ENCODE measurements at regions not wholly inside any gene's neighbourhood (a gene's known extent, or its start where the extent isn't known, plus 50 kb on each side); places are given as distances from the start of the nearest gene placed in this dataset.

DNA sequence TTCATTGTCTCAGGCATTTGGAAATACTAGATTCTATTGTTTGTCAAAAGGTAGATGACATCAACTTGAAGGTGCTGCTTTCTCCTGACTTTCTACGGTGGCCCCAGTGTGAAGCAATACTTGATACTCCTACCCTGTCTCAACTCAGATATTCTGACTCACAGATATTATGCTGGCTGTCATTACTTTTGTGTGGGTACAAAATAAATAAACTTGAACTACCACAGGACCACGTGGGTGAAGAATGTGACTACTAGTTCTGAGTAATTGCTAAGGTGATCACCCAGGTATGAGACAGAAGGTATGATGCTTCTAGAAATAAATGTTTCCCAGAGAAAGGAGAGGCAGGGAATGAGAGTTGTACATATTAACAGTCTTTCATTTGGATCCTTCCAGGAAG is 275.3 kb upstream of the SPOCK3 start:
- BruUV-seq (replicated peaks): no TSS peak
- H4K20me1 ChIP-seq (ENCODE audit: control insufficient read depth, insufficient read depth): no peaks in the 10 kb centered on the region
- no peak overlapping the region for H2AFZ ChIP-seq (ENCODE audit: control insufficient read depth, low read depth, low read length)
- FAIRE-seq (no peak), ATAC-seq (no peak), DNase-seq (ENCODE audit: low read depth, low spot score) (no peak)
- no peak overlapping the region for H3K9ac ChIP-seq (ENCODE audit: control insufficient read depth, insufficient read depth, low read length)
- H3K79me2 ChIP-seq (ENCODE audit: control insufficient read depth, insufficient read depth, low read length): no peaks in the 10 kb centered on the region
- WGBS (ENCODE audit: insufficient coverage, insufficient replicate concordance, low lambda C conversion rate, missing lambda C conversion rate): 27% methylated on average over 2 of the region's 2 CpGs
- no peak overlapping the region for H3K4me2 ChIP-seq (ENCODE audit: control insufficient read depth, insufficient read depth)
- CTCF ChIA-PET: no interaction called here
- RAD21 ChIA-PET (ENCODE audit: unreplicated experiment): no interaction called here
- H3K27ac ChIP-seq (ENCODE audit: control insufficient read depth, insufficient read depth): no peak overlapping the region
- no peaks in the 10 kb centered on the region for H3K27me3 ChIP-seq (replicated peaks in 1 of 2; ENCODE audit: control insufficient read depth in 2 of 2, insufficient read depth in 2 of 2, low read length in 1 of 2)
- intact Hi-C loops (cut with micrococcal nuclease; ENCODE audit: unreplicated experiment) (no loop called here), in situ Hi-C loops (cut with MboI) (no loop called here)
- no peak overlapping the region for H3K4me3 ChIP-seq
- no peaks in the 10 kb centered on the region for H3K36me3 ChIP-seq (ENCODE audit: control insufficient read depth in 2 of 2, insufficient read depth in 2 of 2, low read length in 1 of 2)
- TF ChIP-seq, protein P1, sequence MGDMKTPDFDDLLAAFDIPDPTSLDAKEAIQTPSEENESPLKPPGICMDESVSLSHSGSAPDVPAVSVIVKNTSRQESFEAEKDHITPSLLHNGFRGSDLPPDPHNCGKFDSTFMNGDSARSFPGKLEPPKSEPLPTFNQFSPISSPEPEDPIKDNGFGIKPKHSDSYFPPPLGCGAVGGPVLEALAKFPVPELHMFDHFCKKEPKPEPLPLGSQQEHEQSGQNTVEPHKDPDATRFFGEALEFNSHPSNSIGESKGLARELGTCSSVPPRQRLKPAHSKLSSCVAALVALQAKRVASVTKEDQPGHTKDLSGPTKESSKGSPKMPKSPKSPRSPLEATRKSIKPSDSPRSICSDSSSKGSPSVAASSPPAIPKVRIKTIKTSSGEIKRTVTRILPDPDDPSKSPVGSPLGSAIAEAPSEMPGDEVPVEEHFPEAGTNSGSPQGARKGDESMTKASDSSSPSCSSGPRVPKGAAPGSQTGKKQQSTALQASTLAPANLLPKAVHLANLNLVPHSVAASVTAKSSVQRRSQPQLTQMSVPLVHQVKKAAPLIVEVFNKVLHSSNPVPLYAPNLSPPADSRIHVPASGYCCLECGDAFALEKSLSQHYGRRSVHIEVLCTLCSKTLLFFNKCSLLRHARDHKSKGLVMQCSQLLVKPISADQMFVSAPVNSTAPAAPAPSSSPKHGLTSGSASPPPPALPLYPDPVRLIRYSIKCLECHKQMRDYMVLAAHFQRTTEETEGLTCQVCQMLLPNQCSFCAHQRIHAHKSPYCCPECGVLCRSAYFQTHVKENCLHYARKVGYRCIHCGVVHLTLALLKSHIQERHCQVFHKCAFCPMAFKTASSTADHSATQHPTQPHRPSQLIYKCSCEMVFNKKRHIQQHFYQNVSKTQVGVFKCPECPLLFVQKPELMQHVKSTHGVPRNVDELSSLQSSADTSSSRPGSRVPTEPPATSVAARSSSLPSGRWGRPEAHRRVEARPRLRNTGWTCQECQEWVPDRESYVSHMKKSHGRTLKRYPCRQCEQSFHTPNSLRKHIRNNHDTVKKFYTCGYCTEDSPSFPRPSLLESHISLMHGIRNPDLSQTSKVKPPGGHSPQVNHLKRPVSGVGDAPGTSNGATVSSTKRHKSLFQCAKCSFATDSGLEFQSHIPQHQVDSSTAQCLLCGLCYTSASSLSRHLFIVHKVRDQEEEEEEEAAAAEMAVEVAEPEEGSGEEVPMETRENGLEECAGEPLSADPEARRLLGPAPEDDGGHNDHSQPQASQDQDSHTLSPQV (IDR thresholded peaks at IDR 0.05): no peak
- TF ChIP-seq SUPT20H (IDR thresholded peaks at IDR 0.05; ENCODE audit: borderline replicate concordance, control insufficient read depth, low read depth, low read length) (no peak), POLR2A (IDR thresholded peaks at IDR 0.05; ENCODE audit: low read depth, low read length) (no peak), DPF2 (IDR thresholded peaks at IDR 0.05) (no peak), RELB (IDR thresholded peaks at IDR 0.05; ENCODE audit: low read depth) (no peak), POLR2AphosphoS2 (IDR thresholded peaks at IDR 0.05; ENCODE audit: low read depth, low read length) (no peak), ASH2L (IDR thresholded peaks at IDR 0.05; ENCODE audit: borderline replicate concordance, low read depth) (no peak), ZNF274 (IDR thresholded peaks at IDR 0.05; ENCODE audit: insufficient read depth, insufficient read length) (no peak), RUNX3 (IDR thresholded peaks at IDR 0.05; ENCODE audit: low read length) (no peak)
- TF ChIP-seq, protein P2, sequence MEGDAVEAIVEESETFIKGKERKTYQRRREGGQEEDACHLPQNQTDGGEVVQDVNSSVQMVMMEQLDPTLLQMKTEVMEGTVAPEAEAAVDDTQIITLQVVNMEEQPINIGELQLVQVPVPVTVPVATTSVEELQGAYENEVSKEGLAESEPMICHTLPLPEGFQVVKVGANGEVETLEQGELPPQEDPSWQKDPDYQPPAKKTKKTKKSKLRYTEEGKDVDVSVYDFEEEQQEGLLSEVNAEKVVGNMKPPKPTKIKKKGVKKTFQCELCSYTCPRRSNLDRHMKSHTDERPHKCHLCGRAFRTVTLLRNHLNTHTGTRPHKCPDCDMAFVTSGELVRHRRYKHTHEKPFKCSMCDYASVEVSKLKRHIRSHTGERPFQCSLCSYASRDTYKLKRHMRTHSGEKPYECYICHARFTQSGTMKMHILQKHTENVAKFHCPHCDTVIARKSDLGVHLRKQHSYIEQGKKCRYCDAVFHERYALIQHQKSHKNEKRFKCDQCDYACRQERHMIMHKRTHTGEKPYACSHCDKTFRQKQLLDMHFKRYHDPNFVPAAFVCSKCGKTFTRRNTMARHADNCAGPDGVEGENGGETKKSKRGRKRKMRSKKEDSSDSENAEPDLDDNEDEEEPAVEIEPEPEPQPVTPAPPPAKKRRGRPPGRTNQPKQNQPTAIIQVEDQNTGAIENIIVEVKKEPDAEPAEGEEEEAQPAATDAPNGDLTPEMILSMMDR (IDR thresholded peaks at IDR 0.05 in 2 of 3, conservative IDR thresholded peaks at IDR 0.05 in 1 of 3; ENCODE audit: control insufficient read depth in 2 of 3, extremely low read depth in 1 of 3, insufficient read depth in 1 of 3, low read depth in 3 of 3, low read length in 3 of 3): no peak
- SMC1A ChIA-PET (ENCODE audit: uncharacterized antibody, unreplicated experiment): no interaction called here
- POLR2A ChIA-PET: no interaction called here
- H3K9me3 ChIP-seq (replicated peaks; ENCODE audit: control insufficient read depth, insufficient read depth, low read length): no peaks in the 10 kb centered on the region
- H3K4me1 ChIP-seq (ENCODE audit: control insufficient read depth, insufficient read depth, low read length): no peaks in the 10 kb centered on the region

All from GM12878 (cell line).